WTC11 (cell line): ENCODE measurements at regions not wholly inside any gene's neighbourhood (a gene's known extent, or its start where the extent isn't known, plus 50 kb on each side); places are given as distances from the start of the nearest gene placed in this dataset.

Experiments used
- ATF3 ChIP-seq: sonication (generic); formaldehyde crosslinking; conservative IDR thresholded peaks from 2 replicates; pipeline ENCODE4 v1.8.1; 2022; ENCODE audit warnings: mild to moderate bottlenecking, missing genetic modification reagents
- CTCF ChIP-seq: fragments of 200-600 bp; IDR thresholded peaks from 2 replicates; pipeline ENCODE4 v1.8.0; 2022; ENCODE audit warnings: antibody characterized with exemption
- E2F5 ChIP-seq: sonication (generic); formaldehyde crosslinking; IDR thresholded peaks from 2 replicates; pipeline ENCODE4 v1.8.1; 2022; ENCODE audit warnings: mild to moderate bottlenecking, moderate library complexity, missing genetic modification reagents
- GRHL2 ChIP-seq: fragments of 250-450 bp; sonication (Bioruptor Pico); IDR thresholded peaks from 2 replicates; pipeline ENCODE4 v1.8.0; 2022; ENCODE audit warnings: mild to moderate bottlenecking, moderate library complexity; ENCODE audit not compliant: insufficient replicate concordance, severe bottlenecking
- JUN ChIP-seq: sonication (generic); formaldehyde crosslinking; IDR thresholded peaks from 2 replicates; pipeline ENCODE4 v1.8.0; 2023; ENCODE audit warnings: mild to moderate bottlenecking, missing genetic modification reagents
- MAX ChIP-seq: sonication (generic); formaldehyde crosslinking; IDR thresholded peaks from 2 replicates; pipeline ENCODE4 v1.8.0; 2022; ENCODE audit warnings: mild to moderate bottlenecking, missing genetic modification reagents
- NFYB ChIP-seq: sonication (generic); formaldehyde crosslinking; conservative IDR thresholded peaks from 2 replicates; pipeline ENCODE4 v1.8.0; 2022; ENCODE audit warnings: low read depth, missing genetic modification reagents
- NR1H2 ChIP-seq: sonication (generic); formaldehyde crosslinking; IDR thresholded peaks from 2 replicates; pipeline ENCODE4 v1.9.0; 2021; ENCODE audit warnings: mild to moderate bottlenecking, moderate library complexity, missing genetic modification reagents
- NR3C1 ChIP-seq: sonication (generic); formaldehyde crosslinking; conservative IDR thresholded peaks from 2 replicates; pipeline ENCODE4 v1.8.1; 2023; ENCODE audit warnings: low read depth, mild to moderate bottlenecking, missing genetic modification reagents
- OVOL2 ChIP-seq: fragments of 250-450 bp; sonication (Bioruptor Pico); IDR thresholded peaks from 2 replicates; pipeline ENCODE4 v1.9.0; 2021; ENCODE audit warnings: mild to moderate bottlenecking, borderline replicate concordance
- SMAD3 ChIP-seq: sonication (generic); formaldehyde crosslinking; IDR thresholded peaks from 2 replicates; pipeline ENCODE4 v1.8.0; 2022; ENCODE audit warnings: missing genetic modification reagents, mild to moderate bottlenecking, borderline replicate concordance
- TEAD1 ChIP-seq: sonication (generic); formaldehyde crosslinking; IDR thresholded peaks from 2 replicates; pipeline ENCODE4 v1.8.0; 2022; ENCODE audit warnings: mild to moderate bottlenecking, missing genetic modification reagents
- USF2 ChIP-seq: sonication (generic); formaldehyde crosslinking; IDR thresholded peaks from 2 replicates; pipeline ENCODE4 v1.8.1; 2023; ENCODE audit warnings: mild to moderate bottlenecking, missing genetic modification reagents, moderate library complexity
- ZNF512 ChIP-seq: sonication (generic); formaldehyde crosslinking; IDR thresholded peaks from 2 replicates; pipeline ENCODE4 v1.8.1; 2022; ENCODE audit warnings: missing genetic modification reagents, borderline replicate concordance

- TF ChIP-seq CTCF (no peak), MAX (no peak), JUN (CRISPR knock-in tag) (no peak), E2F5 (no peak), NR1H2 (CRISPR knock-in tag) (no peak), GRHL2 (CRISPR knock-in tag) (no peak), ATF3 (no peak), USF2 (no peak), ZNF512 (CRISPR knock-in tag) (no peak), TEAD1 (CRISPR knock-in tag) (no peak), NFYB (CRISPR knock-in tag) (no peak), OVOL2 (CRISPR knock-in tag) (no peak), SMAD3 (CRISPR knock-in tag) (no peak), NR3C1 (CRISPR knock-in tag) (no peak)
These were observed 58.8 kb downstream of the GADD45G start for GRCh38 chr9:89663614-89663970.
